GM12878 (cell line): ENCODE measurements at regions not wholly inside any gene's neighbourhood (a gene's known extent, or its start where the extent isn't known, plus 50 kb on each side); places are given as distances from the start of the nearest gene placed in this dataset.

Experiments
- ATAC-seq: fragments of 200-7000 bp; cut with Tn5 transposase; 3 replicates; pipeline ENCODE4 v1.9.1; 2020; ENCODE audit warnings: mild to moderate bottlenecking, moderate library complexity
- BruUV-seq: library from RNA; stranded (reverse); fragments of 400-500 nt; replicated peaks from 2 replicates; lab custom pipeline; 2021; lab: Mats Ljungman, UMichigan
- CTCF ChIA-PET: fragments of 300-600 bp; sonication (Branson Sonifier 250); formaldehyde crosslinking; extraction: SDS; loops from one replicate; lab custom pipeline; 2021; ENCODE audit warnings: inconsistent platforms; lab: Yijun Ruan, JAX
- POLR2A ChIA-PET: fragments of 350-600 bp; formaldehyde crosslinking; extraction: SDS; loops from one replicate; lab custom pipeline; 2021; ENCODE audit warnings: inconsistent platforms; lab: Charles Lee
- RAD21 ChIA-PET: fragments of 300-600 bp; sonication (Branson Sonifier 250); formaldehyde crosslinking; loops from one replicate; lab custom pipeline; 2023; ENCODE audit warnings: antibody characterized with exemption; ENCODE audit not compliant: unreplicated experiment; lab: Charles Lee
- SMC1A ChIA-PET: fragments of 300-600 bp; sonication (Branson Sonifier 250); formaldehyde crosslinking; loops from one replicate; lab custom pipeline; 2023; ENCODE audit not compliant: unreplicated experiment, uncharacterized antibody; lab: Charles Lee
- DNase-seq: peaks from one replicate; pipeline ENCODE4 v3.0.0-alpha.2; 2011; ENCODE audit warnings: low read depth, low spot score
- FAIRE-seq: peaks from 3 replicates; lab custom pipeline; 2011; peaks lifted over from hg19 to GRCh38; lab: Jason Lieb, UNC
- H2AFZ ChIP-seq: 2 replicates; pipeline ENCODE4 v1.6.0; 2011; ENCODE audit warnings: low read depth, low read length, control low read depth; ENCODE audit not compliant: control insufficient read depth
- H3K27ac ChIP-seq: 2 replicates; pipeline ENCODE4 v1.5.1; 2011; ENCODE audit warnings: control low read depth; ENCODE audit not compliant: control insufficient read depth, insufficient read depth
- H3K27me3 ChIP-seq, 2 experiments: replicated peaks in 1 of 2; 2 replicates each; pipeline versions ENCODE4 v1.6.0 to v1.6.1; 2011; ENCODE audit warnings: low read length in 1 of 2; ENCODE audit not compliant: control insufficient read depth in 2 of 2, insufficient read depth in 2 of 2
- H3K36me3 ChIP-seq, 2 experiments: 2 replicates each; pipeline ENCODE4 v1.5.1; 2011; ENCODE audit warnings: low read length in 1 of 2; ENCODE audit not compliant: control insufficient read depth in 2 of 2, insufficient read depth in 2 of 2
- H3K4me1 ChIP-seq: 2 replicates; pipeline ENCODE4 v1.6.1; 2011; ENCODE audit warnings: mild to moderate bottlenecking, low read length, moderate library complexity, mixed read lengths; ENCODE audit not compliant: control insufficient read depth, insufficient read depth
- H3K4me2 ChIP-seq: 2 replicates; pipeline ENCODE4 v1.6.0; 2011; ENCODE audit warnings: control low read depth; ENCODE audit not compliant: control insufficient read depth, insufficient read depth
- H3K4me3 ChIP-seq: fragments of 200-600 bp; sonication (generic); 2 replicates; pipeline ENCODE4 v1.5.1; 2016
- H3K79me2 ChIP-seq: 2 replicates; pipeline ENCODE4 v1.6.0; 2011; ENCODE audit warnings: low read length; ENCODE audit not compliant: control insufficient read depth, insufficient read depth
- H3K9ac ChIP-seq: 2 replicates; pipeline ENCODE4 v1.8.0; 2011; ENCODE audit warnings: low read length, control low read depth, mixed read lengths; ENCODE audit not compliant: control insufficient read depth, insufficient read depth
- H3K9me3 ChIP-seq: replicated peaks from 3 replicates; pipeline ENCODE4 v1.5.1; 2011; ENCODE audit warnings: mild to moderate bottlenecking, low read length; ENCODE audit not compliant: control insufficient read depth, insufficient read depth
- H4K20me1 ChIP-seq: 2 replicates; pipeline ENCODE4 v1.6.0; 2011; ENCODE audit not compliant: control insufficient read depth, insufficient read depth
- ATF7 ChIP-seq: fragments of 450-650 bp; IDR thresholded peaks from 2 replicates; pipeline ENCODE4 v1.6.1; 2016; ENCODE audit warnings: low read depth, mild to moderate bottlenecking
- CBX5 ChIP-seq: sonication (generic); IDR thresholded peaks from 2 replicates; pipeline ENCODE4 v1.6.1; 2016; ENCODE audit warnings: low read depth, moderate library complexity, mild to moderate bottlenecking, inconsistent platforms
- CHD1 ChIP-seq: IDR thresholded peaks from 2 replicates; pipeline ENCODE4 v1.6.1; 2012; ENCODE audit warnings: low read depth, low read length, improper control_type of control experiment
- E2F4 ChIP-seq: IDR thresholded peaks from 2 replicates; pipeline ENCODE4 v1.6.1; 2012; ENCODE audit warnings: low read depth, low read length, improper control_type of control experiment
- EP300 ChIP-seq, 2 experiments: fragments of 150-350 bp in 1 of 2; IDR thresholded peaks; 2 replicates each; pipeline ENCODE4 v1.6.1; 2011 to 2012; ENCODE audit warnings: low read depth in 2 of 2, low read length in 2 of 2, borderline replicate concordance in 1 of 2, improper control_type of control experiment in 1 of 2, inconsistent platforms in 1 of 2; ENCODE audit not compliant: control insufficient read depth in 1 of 2
- IKZF1 ChIP-seq: fragments of 450-650 bp; conservative IDR thresholded peaks from 2 replicates; pipeline ENCODE4 v1.6.1; 2017; ENCODE audit warnings: antibody characterized with exemption, mild to moderate bottlenecking
- PKNOX1 ChIP-seq: fragments of 450-650 bp; IDR thresholded peaks from 2 replicates; pipeline ENCODE4 v1.6.1; 2016; ENCODE audit warnings: mild to moderate bottlenecking
- RELA ChIP-seq: fragments of 450-650 bp; IDR thresholded peaks from 2 replicates; pipeline ENCODE4 v1.8.0; 2014; ENCODE audit warnings: borderline replicate concordance; ENCODE audit not compliant: partially characterized antibody
- SMAD5 ChIP-seq: IDR thresholded peaks from 2 replicates; pipeline ENCODE4 v1.6.1; 2016; ENCODE audit warnings: antibody characterized with exemption, low read depth
- USF2 ChIP-seq: IDR thresholded peaks from 2 replicates; pipeline ENCODE4 v1.6.1; 2011; ENCODE audit warnings: low read depth, low read length, improper control_type of control experiment, borderline replicate concordance
- YY1 ChIP-seq: IDR thresholded peaks from 2 replicates; pipeline ENCODE4 v1.6.1; 2011; ENCODE audit warnings: low read depth, mild to moderate bottlenecking, low read length
- ZNF274 ChIP-seq: IDR thresholded peaks from one replicate; pipeline ENCODE4 v1.8.0; 2011; ENCODE audit not compliant: insufficient read length, insufficient read depth
- ZNF687 ChIP-seq: fragments of 450-650 bp; IDR thresholded peaks from 2 replicates; pipeline ENCODE4 v1.6.1; 2017; ENCODE audit warnings: mild to moderate bottlenecking, moderate library complexity
- WGBS: methylation state at CpG from one replicate; pipeline ENCODE4 v1.1.6; 2016; ENCODE audit warnings: low lambda C conversion rate; ENCODE audit not compliant: insufficient replicate concordance, insufficient coverage; ENCODE audit errors: missing lambda C conversion rate; 5-methylcytosine and 5-hydroxymethylcytosine counted together
- in situ Hi-C: fragments of 300-500 bp; cut with MboI; formaldehyde crosslinking; loops from 9 replicates; pipeline ENCODE4 v1.14.3; 2018; ENCODE audit warnings: mixed read lengths
- intact Hi-C: fragments of 100-400 bp; cut with micrococcal nuclease; formaldehyde crosslinking; loops from one replicate; pipeline ENCODE4 v1.14.2; 2022; ENCODE audit not compliant: unreplicated experiment

GRCh38 chr13:47553329-47553977, 447.6 kb downstream of the SUCLA2 start:
- H3K79me2 ChIP-seq = no peaks in the 10 kb centered on the region
- H3K9me3 ChIP-seq = no peaks in the 10 kb centered on the region
- BruUV-seq = no TSS peak
- RAD21 ChIA-PET = no interaction called here
- no peaks in the 10 kb centered on the region for H3K36me3 ChIP-seq
- intact Hi-C loops = no loop called here
- SMC1A ChIA-PET = no interaction called here
- H4K20me1 ChIP-seq = no peaks in the 10 kb centered on the region
- WGBS = 28% methylated on average over 7 of the region's 7 CpGs
- FAIRE-seq = no peak
- CTCF ChIA-PET = no interaction called here
- H3K9ac ChIP-seq = no peak overlapping the region
- H3K4me1 ChIP-seq = no peaks in the 10 kb centered on the region
- H3K27me3 ChIP-seq = no peaks in the 10 kb centered on the region
- DNase-seq = no peak
- no peak overlapping the region for H2AFZ ChIP-seq
- in situ Hi-C loops = no loop called here
- ATAC-seq = no peak
- no peak overlapping the region for H3K4me2 ChIP-seq
- no peak overlapping the region for H3K4me3 ChIP-seq
- POLR2A ChIA-PET = no interaction called here
- no peak overlapping the region for H3K27ac ChIP-seq
- no peak for TF ChIP-seq E2F4
- TF ChIP-seq ZNF274 = no peak
- TF ChIP-seq USF2 = no peak
- no peak for TF ChIP-seq IKZF1
- no peak for TF ChIP-seq CHD1
- no peak for TF ChIP-seq CBX5
- no peak for TF ChIP-seq SMAD5
- no peak for TF ChIP-seq PKNOX1
- TF ChIP-seq RELA = no peak
- no peak for TF ChIP-seq YY1
- TF ChIP-seq EP300 (IDR thresholded peaks at IDR 0.05; ENCODE audit: borderline replicate concordance in 1 of 2, control insufficient read depth in 1 of 2, low read depth in 2 of 2, low read length in 2 of 2) = no peak
- no peak for TF ChIP-seq ZNF687
- TF ChIP-seq ATF7 = no peak
